Endothelial cell of umbilical vein (primary cell): ENCODE measurements at regions not wholly inside any gene's neighbourhood (a gene's known extent, or its start where the extent isn't known, plus 50 kb on each side); places are given as distances from the start of the nearest gene placed in this dataset.

Experiments used
- JUN ChIP-seq: IDR thresholded peaks from 2 replicates; pipeline ENCODE4 v1.6.1; 2011; ENCODE audit warnings: borderline replicate concordance, low read depth; ENCODE audit not compliant: insufficient read length, insufficient read depth
- MYC ChIP-seq: IDR thresholded peaks from one replicate; pipeline ENCODE4 v1.6.1; 2011; ENCODE audit warnings: mild to moderate bottlenecking, low read depth, low read length
- POLR2A ChIP-seq: IDR thresholded peaks from 2 replicates; pipeline ENCODE4 v1.6.1; 2012; ENCODE audit warnings: low read depth, mild to moderate bottlenecking, control low read depth, low read length
- POLR2AphosphoS5 ChIP-seq: IDR thresholded peaks from 2 replicates; pipeline ENCODE4 v1.6.1; 2012; ENCODE audit warnings: low read depth, mild to moderate bottlenecking, control low read depth, low read length, moderate library complexity; ENCODE audit not compliant: insufficient read depth
- TF ChIP-seq, protein P1 (sequence below), 2 donors: IDR thresholded peaks; 1 replicate in 1 of 2; 2 replicates in 1 of 2; pipeline ENCODE4 v1.5.1; 2011; ENCODE audit warnings: low read length in 2 of 2, mild to moderate bottlenecking in 2 of 2, moderate library complexity in 2 of 2, control low read depth in 1 of 2, inconsistent platforms in 1 of 2, low read depth in 1 of 2; ENCODE audit not compliant: insufficient read depth in 1 of 2; ENCODE audit errors: extremely low read depth in 1 of 2
- TF ChIP-seq, protein P2 (sequence below): IDR thresholded peaks from 2 replicates; pipeline ENCODE4 v1.6.1; 2011; ENCODE audit not compliant: insufficient read depth, insufficient read length

DNA sequence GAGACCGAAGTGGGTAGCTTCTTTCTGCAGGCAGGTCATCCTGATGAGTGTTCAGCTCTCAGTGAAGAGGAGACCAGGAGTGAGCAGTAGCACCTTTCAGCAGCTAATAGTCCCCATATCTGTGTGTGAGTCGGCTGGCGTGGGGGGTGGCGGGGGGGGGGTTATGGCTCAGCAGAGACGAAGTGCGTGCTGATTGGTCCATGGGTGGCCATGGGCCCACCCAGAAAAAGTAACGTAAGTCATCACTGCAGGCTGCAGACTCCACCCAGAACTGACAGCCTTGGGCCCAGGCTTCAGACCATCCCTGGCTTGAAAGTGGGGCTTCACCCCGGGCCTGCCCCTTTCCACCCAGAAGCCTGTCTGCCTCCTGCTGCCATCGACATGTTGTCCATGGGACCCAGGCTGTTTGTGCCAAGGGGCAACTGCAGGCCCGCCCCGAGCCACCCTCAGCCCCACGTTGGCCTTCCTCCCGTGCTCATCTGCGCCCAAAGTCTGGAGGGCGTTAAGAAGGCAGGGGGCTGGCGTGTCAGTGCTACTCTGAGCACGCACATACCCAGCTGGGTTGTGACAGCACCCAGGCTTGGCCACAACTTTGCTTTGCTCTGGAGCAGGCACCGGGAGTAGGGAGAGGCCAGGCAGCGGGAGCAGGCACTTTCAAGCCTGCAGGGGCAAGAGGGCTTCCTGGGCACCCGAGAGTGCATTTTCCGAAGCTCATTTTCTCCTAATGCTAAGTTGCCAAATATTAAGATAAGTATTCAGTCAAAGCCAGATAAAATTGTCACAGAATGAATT is 511.7 kb upstream of the CDIN1 start:
- TF ChIP-seq, protein P1, sequence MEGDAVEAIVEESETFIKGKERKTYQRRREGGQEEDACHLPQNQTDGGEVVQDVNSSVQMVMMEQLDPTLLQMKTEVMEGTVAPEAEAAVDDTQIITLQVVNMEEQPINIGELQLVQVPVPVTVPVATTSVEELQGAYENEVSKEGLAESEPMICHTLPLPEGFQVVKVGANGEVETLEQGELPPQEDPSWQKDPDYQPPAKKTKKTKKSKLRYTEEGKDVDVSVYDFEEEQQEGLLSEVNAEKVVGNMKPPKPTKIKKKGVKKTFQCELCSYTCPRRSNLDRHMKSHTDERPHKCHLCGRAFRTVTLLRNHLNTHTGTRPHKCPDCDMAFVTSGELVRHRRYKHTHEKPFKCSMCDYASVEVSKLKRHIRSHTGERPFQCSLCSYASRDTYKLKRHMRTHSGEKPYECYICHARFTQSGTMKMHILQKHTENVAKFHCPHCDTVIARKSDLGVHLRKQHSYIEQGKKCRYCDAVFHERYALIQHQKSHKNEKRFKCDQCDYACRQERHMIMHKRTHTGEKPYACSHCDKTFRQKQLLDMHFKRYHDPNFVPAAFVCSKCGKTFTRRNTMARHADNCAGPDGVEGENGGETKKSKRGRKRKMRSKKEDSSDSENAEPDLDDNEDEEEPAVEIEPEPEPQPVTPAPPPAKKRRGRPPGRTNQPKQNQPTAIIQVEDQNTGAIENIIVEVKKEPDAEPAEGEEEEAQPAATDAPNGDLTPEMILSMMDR (IDR thresholded peaks at IDR 0.05; ENCODE audit: extremely low read depth in 1 of 2, insufficient read depth in 1 of 2, low read depth in 1 of 2, low read length in 2 of 2), result no peak
- TF ChIP-seq POLR2A, result no peak
- no peak for TF ChIP-seq POLR2AphosphoS5
- TF ChIP-seq MYC, result no peak
- TF ChIP-seq, protein P2, sequence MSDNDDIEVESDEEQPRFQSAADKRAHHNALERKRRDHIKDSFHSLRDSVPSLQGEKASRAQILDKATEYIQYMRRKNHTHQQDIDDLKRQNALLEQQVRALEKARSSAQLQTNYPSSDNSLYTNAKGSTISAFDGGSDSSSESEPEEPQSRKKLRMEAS, result no peak
- TF ChIP-seq JUN, result no peak
